ENCODE measurements at regions not wholly inside any gene's neighbourhood (a gene's known extent, or its start where the extent isn't known, plus 50 kb on each side); places are given as distances from the start of the nearest gene placed in this dataset.

DNA sequence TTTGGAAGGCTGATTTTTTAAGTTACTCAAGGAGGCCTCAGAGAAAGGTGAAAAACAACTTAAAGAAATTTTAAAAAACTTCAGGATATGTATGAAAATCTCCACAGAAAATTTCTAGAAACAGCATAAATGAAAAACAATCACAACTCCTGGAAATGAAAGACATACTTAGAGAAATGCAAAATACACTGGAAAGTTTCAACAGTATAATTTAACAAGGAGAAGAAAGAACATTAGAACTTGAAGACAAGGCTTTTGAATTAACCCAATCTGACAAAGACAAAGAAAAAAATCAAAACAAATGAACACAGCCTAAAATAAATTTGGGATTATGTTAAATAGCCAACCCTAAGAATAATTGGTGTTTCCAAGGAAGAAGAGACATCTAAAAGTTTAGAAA is 300.5 kb downstream of the ANTXR2 start:
- no peaks in the 10 kb centered on the region for H3K9me3 ChIP-seq (replicated peaks; ENCODE audit: control insufficient read depth, insufficient read depth, low read length)
- no peak overlapping the region for H3K27ac ChIP-seq (ENCODE audit: control insufficient read depth, insufficient read depth)
- no peaks in the 10 kb centered on the region for H3K27me3 ChIP-seq (replicated peaks in 1 of 2; ENCODE audit: control insufficient read depth in 2 of 2, insufficient read depth in 2 of 2, low read length in 1 of 2)
- no peak overlapping the region for H2AFZ ChIP-seq (ENCODE audit: control insufficient read depth, low read depth, low read length)
- H3K4me3 ChIP-seq, result no peak overlapping the region
- ChIA-PET RAD21 (ENCODE audit: unreplicated experiment) (no interaction called here), SMC1A (ENCODE audit: uncharacterized antibody, unreplicated experiment) (no interaction called here), POLR2A (no interaction called here), CTCF (no interaction called here)
- FAIRE-seq (no peak), ATAC-seq (no peak), DNase-seq (ENCODE audit: low read depth, low spot score) (no peak)
- intact Hi-C loops (cut with micrococcal nuclease; ENCODE audit: unreplicated experiment), result no loop called here
- H3K4me2 ChIP-seq (ENCODE audit: control insufficient read depth, insufficient read depth), result no peak overlapping the region
- H3K9ac ChIP-seq (ENCODE audit: control insufficient read depth, insufficient read depth, low read length), result no peak overlapping the region
- BruUV-seq (replicated peaks), result no TSS peak
- no peaks in the 10 kb centered on the region for H3K36me3 ChIP-seq (ENCODE audit: control insufficient read depth in 2 of 2, insufficient read depth in 2 of 2, low read length in 1 of 2)
- H3K4me1 ChIP-seq (ENCODE audit: control insufficient read depth, insufficient read depth, low read length), result no peaks in the 10 kb centered on the region
- H4K20me1 ChIP-seq (ENCODE audit: control insufficient read depth, insufficient read depth), result no peaks in the 10 kb centered on the region
- no peaks in the 10 kb centered on the region for H3K79me2 ChIP-seq (ENCODE audit: control insufficient read depth, insufficient read depth, low read length)
- in situ Hi-C loops (cut with MboI), result no loop called here
- TF ChIP-seq IKZF1 (conservative IDR thresholded peaks at IDR 0.05), result no peak
- TF ChIP-seq WRNIP1 (IDR thresholded peaks at IDR 0.05; ENCODE audit: borderline replicate concordance, low read depth, low read length), result no peak
- TF ChIP-seq ZBTB11 (CRISPR knock-in tag; IDR thresholded peaks at IDR 0.05), result no peak
- no peak for TF ChIP-seq BRCA1 (IDR thresholded peaks at IDR 0.05; ENCODE audit: low read depth, low read length)
- no peak for TF ChIP-seq CHD4 (IDR thresholded peaks at IDR 0.05)
- no peak for TF ChIP-seq SMAD5 (IDR thresholded peaks at IDR 0.05; ENCODE audit: low read depth)
- no peak for TF ChIP-seq SMC3 (IDR thresholded peaks at IDR 0.05; ENCODE audit: borderline replicate concordance, low read length)
- no peak for TF ChIP-seq CHD2 (IDR thresholded peaks at IDR 0.05; ENCODE audit: borderline replicate concordance, low read depth, low read length)
- TF ChIP-seq, protein P1, sequence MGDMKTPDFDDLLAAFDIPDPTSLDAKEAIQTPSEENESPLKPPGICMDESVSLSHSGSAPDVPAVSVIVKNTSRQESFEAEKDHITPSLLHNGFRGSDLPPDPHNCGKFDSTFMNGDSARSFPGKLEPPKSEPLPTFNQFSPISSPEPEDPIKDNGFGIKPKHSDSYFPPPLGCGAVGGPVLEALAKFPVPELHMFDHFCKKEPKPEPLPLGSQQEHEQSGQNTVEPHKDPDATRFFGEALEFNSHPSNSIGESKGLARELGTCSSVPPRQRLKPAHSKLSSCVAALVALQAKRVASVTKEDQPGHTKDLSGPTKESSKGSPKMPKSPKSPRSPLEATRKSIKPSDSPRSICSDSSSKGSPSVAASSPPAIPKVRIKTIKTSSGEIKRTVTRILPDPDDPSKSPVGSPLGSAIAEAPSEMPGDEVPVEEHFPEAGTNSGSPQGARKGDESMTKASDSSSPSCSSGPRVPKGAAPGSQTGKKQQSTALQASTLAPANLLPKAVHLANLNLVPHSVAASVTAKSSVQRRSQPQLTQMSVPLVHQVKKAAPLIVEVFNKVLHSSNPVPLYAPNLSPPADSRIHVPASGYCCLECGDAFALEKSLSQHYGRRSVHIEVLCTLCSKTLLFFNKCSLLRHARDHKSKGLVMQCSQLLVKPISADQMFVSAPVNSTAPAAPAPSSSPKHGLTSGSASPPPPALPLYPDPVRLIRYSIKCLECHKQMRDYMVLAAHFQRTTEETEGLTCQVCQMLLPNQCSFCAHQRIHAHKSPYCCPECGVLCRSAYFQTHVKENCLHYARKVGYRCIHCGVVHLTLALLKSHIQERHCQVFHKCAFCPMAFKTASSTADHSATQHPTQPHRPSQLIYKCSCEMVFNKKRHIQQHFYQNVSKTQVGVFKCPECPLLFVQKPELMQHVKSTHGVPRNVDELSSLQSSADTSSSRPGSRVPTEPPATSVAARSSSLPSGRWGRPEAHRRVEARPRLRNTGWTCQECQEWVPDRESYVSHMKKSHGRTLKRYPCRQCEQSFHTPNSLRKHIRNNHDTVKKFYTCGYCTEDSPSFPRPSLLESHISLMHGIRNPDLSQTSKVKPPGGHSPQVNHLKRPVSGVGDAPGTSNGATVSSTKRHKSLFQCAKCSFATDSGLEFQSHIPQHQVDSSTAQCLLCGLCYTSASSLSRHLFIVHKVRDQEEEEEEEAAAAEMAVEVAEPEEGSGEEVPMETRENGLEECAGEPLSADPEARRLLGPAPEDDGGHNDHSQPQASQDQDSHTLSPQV (IDR thresholded peaks at IDR 0.05), result no peak
- TF ChIP-seq ZSCAN29 (IDR thresholded peaks at IDR 0.05), result no peak
- no peak for TF ChIP-seq NR2C2 (IDR thresholded peaks at IDR 0.05; ENCODE audit: borderline replicate concordance, control insufficient read depth, insufficient read length, low read depth)
- TF ChIP-seq CEBPB (IDR thresholded peaks at IDR 0.05; ENCODE audit: borderline replicate concordance in 1 of 2, low read depth in 2 of 2, low read length in 2 of 2), result no peak
- TF ChIP-seq HDAC6 (IDR thresholded peaks at IDR 0.05; ENCODE audit: unreplicated experiment), result no peak
- no peak for TF ChIP-seq PAX5 (IDR thresholded peaks at IDR 0.05; ENCODE audit: borderline replicate concordance, low read depth, low read length)
- TF ChIP-seq, protein P2, sequence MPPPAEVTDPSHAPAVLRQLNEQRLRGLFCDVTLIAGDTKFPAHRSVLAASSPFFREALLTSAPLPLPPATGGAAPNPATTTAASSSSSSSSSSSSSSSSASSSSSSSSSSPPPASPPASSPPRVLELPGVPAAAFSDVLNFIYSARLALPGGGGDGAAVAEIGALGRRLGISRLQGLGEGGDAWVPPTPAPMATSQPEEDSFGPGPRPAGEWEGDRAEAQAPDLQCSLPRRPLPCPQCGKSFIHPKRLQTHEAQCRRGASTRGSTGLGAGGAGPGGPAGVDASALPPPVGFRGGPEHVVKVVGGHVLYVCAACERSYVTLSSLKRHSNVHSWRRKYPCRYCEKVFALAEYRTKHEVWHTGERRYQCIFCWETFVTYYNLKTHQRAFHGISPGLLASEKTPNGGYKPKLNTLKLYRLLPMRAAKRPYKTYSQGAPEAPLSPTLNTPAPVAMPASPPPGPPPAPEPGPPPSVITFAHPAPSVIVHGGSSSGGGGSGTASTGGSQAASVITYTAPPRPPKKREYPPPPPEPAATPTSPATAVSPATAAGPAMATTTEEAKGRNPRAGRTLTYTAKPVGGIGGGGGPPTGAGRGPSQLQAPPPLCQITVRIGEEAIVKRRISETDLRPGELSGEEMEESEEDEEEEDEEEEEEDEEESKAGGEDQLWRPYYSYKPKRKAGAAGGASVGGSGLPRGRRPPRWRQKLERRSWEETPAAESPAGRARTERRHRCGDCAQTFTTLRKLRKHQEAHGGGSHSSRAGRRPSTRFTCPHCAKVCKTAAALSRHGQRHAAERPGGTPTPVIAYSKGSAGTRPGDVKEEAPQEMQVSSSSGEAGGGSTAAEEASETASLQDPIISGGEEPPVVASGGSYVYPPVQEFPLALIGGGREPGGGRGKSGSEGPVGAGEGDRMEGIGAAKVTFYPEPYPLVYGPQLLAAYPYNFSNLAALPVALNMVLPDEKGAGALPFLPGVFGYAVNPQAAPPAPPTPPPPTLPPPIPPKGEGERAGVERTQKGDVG (CRISPR knock-in tag; IDR thresholded peaks at IDR 0.05), result no peak
- TF ChIP-seq RFX5 (IDR thresholded peaks at IDR 0.05; ENCODE audit: low read depth, low read length), result no peak
